H1 (cell line): ENCODE measurements at regions not wholly inside any gene's neighbourhood (a gene's known extent, or its start where the extent isn't known, plus 50 kb on each side); places are given as distances from the start of the nearest gene placed in this dataset.

Experiments
- CTCF ChIA-PET: fragments of 300-600 bp; sonication (Branson Sonifier 250); formaldehyde crosslinking; loops from one replicate; lab custom pipeline; 2021; ENCODE audit not compliant: partially characterized antibody; lab: Charles Lee
- POLR2A ChIA-PET: fragments of 300-600 bp; sonication (Branson Sonifier 250); formaldehyde crosslinking; loops from one replicate; lab custom pipeline; 2021; ENCODE audit warnings: inconsistent platforms; ENCODE audit not compliant: partially characterized antibody; lab: Charles Lee
- DNase-seq, 2 experiments: peaks; one replicate each; pipeline versions ENCODE4 v3.0.0 to v3.0.0-alpha.2; 2010 to 2022; ENCODE audit warnings: low spot score in 2 of 2, low read depth in 1 of 2, mixed read lengths in 1 of 2
- FAIRE-seq: peaks from 2 replicates; lab custom pipeline; 2011; peaks lifted over from hg19 to GRCh38; lab: Jason Lieb, UNC
- H2AFZ ChIP-seq: 2 replicates; pipeline ENCODE4 v1.8.1; 2012; ENCODE audit warnings: low read length, inconsistent platforms
- H2AK5ac ChIP-seq: 2 replicates; pipeline ENCODE4 v1.6.1; 2013; ENCODE audit warnings: low read depth, low read length
- H2BK120ac ChIP-seq: replicated peaks from 2 replicates; pipeline ENCODE3; 2013; ENCODE audit warnings: low read depth, low read length, inconsistent platforms
- H2BK12ac ChIP-seq: 2 replicates; pipeline ENCODE4 v1.6.1; 2013; ENCODE audit warnings: low read depth, low read length
- H2BK15ac ChIP-seq: 2 replicates; pipeline ENCODE4 v1.6.1; 2013; ENCODE audit warnings: low read length
- H2BK20ac ChIP-seq: 2 replicates; pipeline ENCODE4 v1.6.1; 2013; ENCODE audit warnings: low read length
- H2BK5ac ChIP-seq: 2 replicates; pipeline ENCODE4 v1.6.1; 2013; ENCODE audit warnings: low read depth, low read length
- H3K14ac ChIP-seq: 2 replicates; pipeline ENCODE4 v1.6.1; 2013; ENCODE audit warnings: inconsistent platforms; ENCODE audit not compliant: insufficient read length
- H3K18ac ChIP-seq: 2 replicates; pipeline ENCODE4 v1.6.1; 2013; ENCODE audit warnings: low read length; ENCODE audit errors: extremely low read depth
- H3K23ac ChIP-seq: 2 replicates; pipeline ENCODE4 v1.6.1; 2013; ENCODE audit warnings: inconsistent platforms; ENCODE audit not compliant: insufficient read length
- H3K23me2 ChIP-seq: 2 replicates; pipeline ENCODE4 v1.6.1; 2013; ENCODE audit warnings: low read depth, low read length
- H3K27ac ChIP-seq: 2 replicates; pipeline ENCODE4 v1.6.1; 2011; ENCODE audit warnings: low read depth, low read length, inconsistent platforms
- H3K27me3 ChIP-seq, 4 experiments: replicated peaks in 1 of 4; 1 replicate in 1 of 4; 2 replicates in 3 of 4; pipeline versions ENCODE4 v1.6.1 to v1.8.1; 2011 to 2013; ENCODE audit warnings: low read length in 3 of 4, mild to moderate bottlenecking in 3 of 4, inconsistent platforms in 2 of 4, mixed read lengths in 2 of 4, moderate library complexity in 1 of 4; ENCODE audit not compliant: control insufficient read depth in 3 of 4, insufficient read depth in 3 of 4; ENCODE audit errors: extremely low read depth in 1 of 4
- H3K36me3 ChIP-seq, 4 experiments: 2 replicates each; pipeline versions ENCODE4 v1.6.1 to v1.8.1; 2011 to 2013; ENCODE audit warnings: mild to moderate bottlenecking in 4 of 4, low read length in 3 of 4, moderate library complexity in 2 of 4, control low read depth in 1 of 4, inconsistent platforms in 1 of 4; ENCODE audit not compliant: insufficient read depth in 4 of 4, control insufficient read depth in 2 of 4
- H3K4ac ChIP-seq: replicated peaks from 2 replicates; pipeline ENCODE3; 2013; ENCODE audit warnings: low read length, low read depth, mixed read lengths, inconsistent platforms; ENCODE audit not compliant: insufficient read length
- H3K4me1 ChIP-seq, 4 experiments: replicated peaks in 1 of 4; 1 replicate in 1 of 4; 2 replicates in 3 of 4; pipeline versions ENCODE4 v1.6.1 to v1.8.1; 2011 to 2013; ENCODE audit warnings: low read length in 3 of 4, inconsistent platforms in 2 of 4, mixed read lengths in 1 of 4; ENCODE audit not compliant: insufficient read depth in 4 of 4, control insufficient read depth in 3 of 4
- H3K4me2 ChIP-seq, 2 experiments: 2 replicates each; pipeline versions ENCODE4 v1.6.1 to v1.8.1; 2011 to 2013; ENCODE audit warnings: low read depth in 2 of 2, low read length in 2 of 2, control low read depth in 1 of 2, inconsistent platforms in 1 of 2, mild to moderate bottlenecking in 1 of 2; ENCODE audit not compliant: insufficient read depth in 1 of 2
- H3K4me3 ChIP-seq, 4 experiments: fragments of 200-600, 300-600 bp in 1 of 4; sonication (generic), shearing (Covaris generic), sonication (Bioruptor Twin) in 1 of 4; 2 replicates each; pipeline versions ENCODE4 v1.5.1 to v1.8.1; 2011 to 2016; ENCODE audit warnings: low read length in 4 of 4, low read depth in 3 of 4, control low read depth in 2 of 4, inconsistent platforms in 2 of 4, mild to moderate bottlenecking in 2 of 4, mixed read lengths in 1 of 4, moderate library complexity in 1 of 4; ENCODE audit not compliant: insufficient read depth in 2 of 4; ENCODE audit errors: extremely low read depth in 1 of 4
- H3K56ac ChIP-seq: replicated peaks from 2 replicates; pipeline ENCODE3; 2013; ENCODE audit warnings: low read depth, mild to moderate bottlenecking, mixed read lengths, low read length, inconsistent platforms; ENCODE audit not compliant: insufficient read length
- H3K79me1 ChIP-seq: 2 replicates; pipeline ENCODE4 v1.6.1; 2013; ENCODE audit warnings: low read depth, low read length, control low read depth
- H3K79me2 ChIP-seq, 2 experiments: 2 replicates each; pipeline versions ENCODE4 v1.6.1 to v1.8.1; 2012 to 2013; ENCODE audit warnings: low read length in 2 of 2, mild to moderate bottlenecking in 2 of 2, inconsistent platforms in 1 of 2; ENCODE audit not compliant: insufficient read depth in 2 of 2, control insufficient read depth in 1 of 2
- H3K9ac ChIP-seq, 4 experiments: replicated peaks in 1 of 4; 1 replicate in 1 of 4; 2 replicates in 3 of 4; pipeline versions ENCODE4 v1.6.1 to v1.8.1; 2011 to 2013; ENCODE audit warnings: low read depth in 3 of 4, low read length in 3 of 4, control low read depth in 2 of 4, mild to moderate bottlenecking in 2 of 4, moderate library complexity in 2 of 4, inconsistent platforms in 1 of 4; ENCODE audit errors: extremely low read depth in 1 of 4
- H3K9me3 ChIP-seq, 2 experiments: 2 replicates each; pipeline versions ENCODE4 v1.6.1 to v1.8.1; 2012 to 2013; ENCODE audit warnings: mild to moderate bottlenecking in 2 of 2, moderate library complexity in 2 of 2, control low read depth in 1 of 2, inconsistent platforms in 1 of 2, low read depth in 1 of 2, low read length in 1 of 2, mixed read lengths in 1 of 2; ENCODE audit not compliant: insufficient read depth in 2 of 2
- H4K20me1 ChIP-seq, 2 experiments: replicated peaks in 1 of 2; 2 replicates each; pipeline versions ENCODE3 to v1.8.1; 2011 to 2013; ENCODE audit warnings: inconsistent platforms in 2 of 2, low read length in 2 of 2, mild to moderate bottlenecking in 1 of 2; ENCODE audit not compliant: insufficient read depth in 2 of 2, control insufficient read depth in 1 of 2
- H4K5ac ChIP-seq: 2 replicates; pipeline ENCODE4 v1.6.1; 2013; ENCODE audit warnings: low read length, low read depth, mixed read lengths, inconsistent platforms; ENCODE audit not compliant: insufficient read length
- H4K8ac ChIP-seq: 2 replicates; pipeline ENCODE4 v1.8.0; 2013; ENCODE audit warnings: mild to moderate bottlenecking, moderate library complexity, low read length, inconsistent platforms; ENCODE audit not compliant: insufficient read depth; ENCODE audit errors: extremely low read depth
- H4K91ac ChIP-seq: replicated peaks from 2 replicates; pipeline ENCODE3; 2013; ENCODE audit warnings: low read length, mixed read lengths, inconsistent platforms; ENCODE audit not compliant: insufficient read length
- CBX5 ChIP-seq: fragments of 300-800, 300-1000 bp; sonication (generic); IDR thresholded peaks from 2 replicates; pipeline ENCODE4 v1.7.1; 2016; ENCODE audit warnings: antibody characterized with exemption, low read length, low read depth
- EGR1 ChIP-seq: IDR thresholded peaks from 2 replicates; pipeline ENCODE4 v1.6.1; 2011; ENCODE audit warnings: low read depth, low read length, borderline replicate concordance
- KDM5A ChIP-seq: fragments of 200-600 bp; IDR thresholded peaks from 2 replicates; pipeline ENCODE4 v1.7.1; 2012; ENCODE audit warnings: mild to moderate bottlenecking, low read length, inconsistent platforms, mixed read lengths
- NRF1 ChIP-seq: IDR thresholded peaks from 2 replicates; pipeline ENCODE4 v1.6.1; 2011; ENCODE audit warnings: mild to moderate bottlenecking, low read depth, low read length, improper control_type of control experiment
- RXRA ChIP-seq: IDR thresholded peaks from 2 replicates; pipeline ENCODE4 v1.6.1; 2011; ENCODE audit warnings: low read depth, mild to moderate bottlenecking, low read length, moderate library complexity; ENCODE audit not compliant: insufficient read depth
- SIX5 ChIP-seq: IDR thresholded peaks from 2 replicates; pipeline ENCODE4 v1.6.1; 2011; ENCODE audit warnings: mild to moderate bottlenecking, low read depth, low read length
- TAF7 ChIP-seq: optimal IDR thresholded peaks from 2 replicates; pipeline ENCODE3; 2011; ENCODE audit warnings: low read depth, mild to moderate bottlenecking, inconsistent platforms, low read length, moderate library complexity, borderline replicate concordance
- WGBS, 2 experiments: shearing (Covaris generic) in 1 of 2; methylation state at CpG; one replicate each; pipeline versions ENCODE4 v1.1.6 to v1.1.7; 2013 to 2015; ENCODE audit warnings: low lambda C conversion rate in 2 of 2, mixed read lengths in 2 of 2, inconsistent platforms in 1 of 2, low coverage in 1 of 2, missing lambda C conversion rate in 1 of 2; ENCODE audit not compliant: insufficient replicate concordance in 2 of 2, insufficient coverage in 1 of 2, insufficient read length in 1 of 2; ENCODE audit errors: extremely low coverage in 1 of 2, missing lambda C conversion rate in 1 of 2; 5-methylcytosine and 5-hydroxymethylcytosine counted together

- H3K4me2 ChIP-seq, result no peak overlapping the region
- H3K4ac ChIP-seq, result no peak overlapping the region
- H3K56ac ChIP-seq, result no peak overlapping the region
- H4K5ac ChIP-seq, result no peak overlapping the region
- H3K27ac ChIP-seq, result no peak overlapping the region
- TF ChIP-seq RXRA (no peak), EGR1 (no peak), KDM5A (no peak), TAF7 (no peak), CBX5 (no peak), NRF1 (no peak), SIX5 (no peak)
- no peak overlapping the region; the same call in 1 of the 2 replicates for H2BK12ac ChIP-seq
- ChIA-PET CTCF (interaction anchor here (1.0 to 2.1 kb wide), 6 partner anchors 18 to 352 kb away, joined by 3 to 7 read pairs (median 5); no protein-coding TSS in a partner anchor), POLR2A (no interaction called here)
- no peak overlapping the region for H2BK20ac ChIP-seq
- H3K4me1 ChIP-seq, result peaks cover 0 to 3% (median 0%) of the 10 kb centered on the region in 4 experiments; a peak in 3 of 7 replicates
- DNase-seq (no peak), FAIRE-seq (no peak)
- H2BK120ac ChIP-seq, result no peak overlapping the region
- no peak overlapping the region for H2AK5ac ChIP-seq
- H3K23ac ChIP-seq, result no peak overlapping the region
- H3K4me3 ChIP-seq, result no peak overlapping the region
- H2BK15ac ChIP-seq, result no peak overlapping the region
- H3K23me2 ChIP-seq, result no peaks in the 10 kb centered on the region; the same call in 1 of the 2 replicates
- no peaks in the 10 kb centered on the region for H3K79me2 ChIP-seq
- 92% methylated on average over 3 of the region's 3 CpGs; no CpG with 5 or more reads in 1 of the 2 experiments for WGBS, 2 experiments
- H3K79me1 ChIP-seq, result no peaks in the 10 kb centered on the region
- H3K36me3 ChIP-seq, result no peaks in the 10 kb centered on the region
- no peak overlapping the region for H2AFZ ChIP-seq
- no peaks in the 10 kb centered on the region for H4K20me1 ChIP-seq
- no peak overlapping the region for H2BK5ac ChIP-seq
- H3K9me3 ChIP-seq, result no peaks in the 10 kb centered on the region
- no peak overlapping the region for H3K14ac ChIP-seq
- H3K18ac ChIP-seq, result no peak overlapping the region
- no peak overlapping the region for H4K8ac ChIP-seq
- no peak overlapping the region for H3K9ac ChIP-seq
- no peaks in the 10 kb centered on the region for H3K27me3 ChIP-seq
- no peak overlapping the region for H4K91ac ChIP-seq
Measured at GRCh38 chr16:48997946-48998345, 283.7 kb downstream of the CBLN1 start.
